ENCODE measurements at regions not wholly inside any gene's neighbourhood (a gene's known extent, or its start where the extent isn't known, plus 50 kb on each side); places are given as distances from the start of the nearest gene placed in this dataset.

- no peak for TF ChIP-seq CTCF (IDR thresholded peaks at IDR 0.05; ENCODE audit: extremely low read depth, low read depth, low read length)
- Histone ChIP-seq H3K27ac (ENCODE audit: low read depth, low read length) (no peak overlapping the region), H4K20me1 (ENCODE audit: insufficient read depth, low read length) (peaks cover 2% of the 10 kb centered on the region), H3K4me1 (ENCODE audit: insufficient read depth, low read length) (peaks cover 2% of the 10 kb centered on the region), H3K9me3 (ENCODE audit: low read depth, low read length) (no peaks in the 10 kb centered on the region), H3K4me3 (ENCODE audit: insufficient read depth, low read length) (no peak overlapping the region), H3K79me2 (ENCODE audit: insufficient read depth, low read length) (no peaks in the 10 kb centered on the region), H2AFZ (ENCODE audit: low read length) (no peak overlapping the region), H3K36me3 (ENCODE audit: insufficient read depth, low read length) (no peaks in the 10 kb centered on the region), H3K4me2 (ENCODE audit: insufficient read depth, low read length) (no peak overlapping the region), H3K27me3 (ENCODE audit: insufficient read depth, low read length) (peaks cover 49% of the 10 kb centered on the region)
- no peak for DNase-seq (ENCODE audit: insufficient read length, low spot score, missing footprints)
These were observed 134.9 kb upstream of the ETS2 start for GRCh38 chr21:38670861-38671260.

GRCh38 chr21:38671773-38672172, 134.0 kb upstream of the ETS2 start:
- Histone ChIP-seq H2AFZ (ENCODE audit: low read length) (no peak overlapping the region), H3K27me3 (ENCODE audit: insufficient read depth, low read length) (peaks cover 47% of the 10 kb centered on the region), H3K36me3 (ENCODE audit: insufficient read depth, low read length) (no peaks in the 10 kb centered on the region), H3K27ac (ENCODE audit: low read depth, low read length) (no peak overlapping the region), H3K9me3 (ENCODE audit: low read depth, low read length) (no peaks in the 10 kb centered on the region), H4K20me1 (ENCODE audit: insufficient read depth, low read length) (peaks cover 2% of the 10 kb centered on the region), H3K4me2 (ENCODE audit: insufficient read depth, low read length) (peak overlapping the region; percentile 24), H3K4me3 (ENCODE audit: insufficient read depth, low read length) (no peak overlapping the region), H3K79me2 (ENCODE audit: insufficient read depth, low read length) (no peaks in the 10 kb centered on the region), H3K4me1 (ENCODE audit: insufficient read depth, low read length) (peaks cover 2% of the 10 kb centered on the region)
- DNase-seq (ENCODE audit: insufficient read length, low spot score, missing footprints): no peak
- TF ChIP-seq CTCF (IDR thresholded peaks at IDR 0.05; ENCODE audit: extremely low read depth, low read depth, low read length): no peak

- no peaks in the 10 kb centered on the region for H3K9me3 ChIP-seq (ENCODE audit: low read depth, low read length)
- H3K4me2 ChIP-seq (ENCODE audit: insufficient read depth, low read length): no peak overlapping the region
- no peak overlapping the region for H2AFZ ChIP-seq (ENCODE audit: low read length)
- H3K4me3 ChIP-seq (ENCODE audit: insufficient read depth, low read length): no peak overlapping the region
- H3K27ac ChIP-seq (ENCODE audit: low read depth, low read length): no peak overlapping the region
- peaks cover 16% of the 10 kb centered on the region for H3K4me1 ChIP-seq (ENCODE audit: insufficient read depth, low read length)
- H3K36me3 ChIP-seq (ENCODE audit: insufficient read depth, low read length): no peaks in the 10 kb centered on the region
- H3K27me3 ChIP-seq (ENCODE audit: insufficient read depth, low read length): peaks cover 35% of the 10 kb centered on the region
- no peak for TF ChIP-seq CTCF (IDR thresholded peaks at IDR 0.05; ENCODE audit: extremely low read depth, low read depth, low read length)
- no peak for DNase-seq (ENCODE audit: insufficient read length, low spot score, missing footprints)
- no peaks in the 10 kb centered on the region for H3K79me2 ChIP-seq (ENCODE audit: insufficient read depth, low read length)
- no peaks in the 10 kb centered on the region for H4K20me1 ChIP-seq (ENCODE audit: insufficient read depth, low read length)
These were observed 130.4 kb upstream of the ETS2 start for GRCh38 chr21:38675182-38675824.

- H3K79me2 ChIP-seq (ENCODE audit: insufficient read depth, low read length): no peaks in the 10 kb centered on the region
- H3K36me3 ChIP-seq (ENCODE audit: insufficient read depth, low read length): no peaks in the 10 kb centered on the region
- H3K4me3 ChIP-seq (ENCODE audit: insufficient read depth, low read length): no peak overlapping the region
- DNase-seq (ENCODE audit: insufficient read length, low spot score, missing footprints): no peak
- peak overlapping the region; percentile 49 for H3K27ac ChIP-seq (ENCODE audit: low read depth, low read length)
- H3K4me2 ChIP-seq (ENCODE audit: insufficient read depth, low read length): peak overlapping the region; percentile 58
- H2AFZ ChIP-seq (ENCODE audit: low read length): no peak overlapping the region
- no peaks in the 10 kb centered on the region for H3K9me3 ChIP-seq (ENCODE audit: low read depth, low read length)
- H3K4me1 ChIP-seq (ENCODE audit: insufficient read depth, low read length): peaks cover 17% of the 10 kb centered on the region
- H4K20me1 ChIP-seq (ENCODE audit: insufficient read depth, low read length): no peaks in the 10 kb centered on the region
- peaks cover 34% of the 10 kb centered on the region for H3K27me3 ChIP-seq (ENCODE audit: insufficient read depth, low read length)
- TF ChIP-seq CTCF (IDR thresholded peaks at IDR 0.05; ENCODE audit: extremely low read depth, low read depth, low read length): no peak
These were observed 126.9 kb upstream of the ETS2 start for GRCh38 chr21:38678827-38679226.

Measured in osteoblast (primary cell).